Epithelial cell of proximal tubule (primary cell): ENCODE measurements at regions not wholly inside any gene's neighbourhood (a gene's known extent, or its start where the extent isn't known, plus 50 kb on each side); places are given as distances from the start of the nearest gene placed in this dataset.

Experiments
- DNase-seq: peaks from one replicate; pipeline ENCODE4 v3.0.0-alpha.2; 2011; ENCODE audit warnings: low read depth
- H3K4me3 ChIP-seq: 2 replicates; pipeline ENCODE4 v1.5.1; 2011; ENCODE audit warnings: low read depth, mild to moderate bottlenecking, low read length
- CTCF ChIP-seq: conservative IDR thresholded peaks from 2 replicates; pipeline ENCODE4 v1.5.1; 2012; ENCODE audit warnings: low read depth, mild to moderate bottlenecking, low read length

DNA sequence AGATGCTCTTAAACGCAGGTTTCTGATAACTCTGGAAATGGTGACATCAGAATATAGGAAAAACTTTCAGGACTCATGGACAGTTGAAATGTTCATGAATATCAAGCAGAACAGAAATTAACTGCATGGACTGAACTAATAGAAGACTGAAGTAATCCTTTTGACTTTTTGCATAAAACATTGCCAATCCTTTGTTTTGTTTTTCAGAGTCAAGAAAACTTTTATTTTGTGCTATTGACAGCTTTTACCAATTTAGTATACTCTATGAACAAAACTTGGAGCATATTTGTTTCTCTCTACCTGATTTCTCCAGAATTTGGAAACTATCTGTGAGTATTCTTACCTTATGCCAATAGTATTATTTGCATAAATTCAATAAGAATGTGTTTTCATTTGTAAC, 61.2 kb upstream of the HMX1 start:
- H3K4me3 ChIP-seq: no peak overlapping the region
- TF ChIP-seq CTCF: no peak
- DNase-seq: no peak

GRCh38 chr4:8928074-8928473, 56.4 kb upstream of the HMX1 start:
- H3K4me3 ChIP-seq: no peak overlapping the region
- no peak for DNase-seq
- no peak for TF ChIP-seq CTCF

DNA sequence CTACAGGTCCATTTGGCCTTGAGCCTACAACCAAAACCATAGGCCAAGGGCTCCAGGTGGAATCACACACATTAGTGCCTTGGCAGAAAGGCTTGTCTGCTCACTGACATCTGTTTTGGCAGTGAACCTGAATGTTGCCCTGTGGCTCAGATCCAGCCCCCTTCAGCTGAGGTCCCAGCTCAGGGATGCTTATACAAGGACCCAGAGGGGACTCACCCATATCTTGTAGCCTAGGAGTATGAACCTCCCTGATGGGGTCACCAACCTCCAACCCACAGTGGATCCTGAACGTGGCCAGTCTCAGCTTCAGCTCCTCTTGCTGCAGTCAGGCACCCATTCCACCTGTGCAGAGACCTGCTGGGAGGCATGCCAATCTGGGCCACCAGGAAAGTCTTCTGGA, 50.8 kb upstream of the HMX1 start:
- DNase-seq: no peak
- H3K4me3 ChIP-seq: no peak overlapping the region
- TF ChIP-seq CTCF: no peak

- H3K4me3 ChIP-seq: no peak overlapping the region
- TF ChIP-seq CTCF: no peak
- DNase-seq: no peak
Measured at GRCh38 chr4:8921465-8921864, 49.8 kb upstream of the HMX1 start.
